ENCODE measurements at regions not wholly inside any gene's neighbourhood (a gene's known extent, or its start where the extent isn't known, plus 50 kb on each side); places are given as distances from the start of the nearest gene placed in this dataset.

GRCh38 chr20:57791178-57791962, 81.6 kb upstream of the PMEPA1 start:
- H3K4me3 Mint-ChIP-seq: no peak overlapping the region

GRCh38 chr20:57790176-57790575, 80.4 kb upstream of the PMEPA1 start:
- no peak overlapping the region for H3K4me3 Mint-ChIP-seq

More at GRCh38 chr20:57791178-57791962, 81.6 kb upstream of the PMEPA1 start:
- no peak for DNase-seq
- no peaks in the 10 kb centered on the region for H3K27me3 Mint-ChIP-seq
- H3K9me3 Mint-ChIP-seq: no peaks in the 10 kb centered on the region
- H3K4me1 Mint-ChIP-seq: no peaks in the 10 kb centered on the region
- H3K27ac Mint-ChIP-seq: no peak overlapping the region
- H3K36me3 Mint-ChIP-seq: no peaks in the 10 kb centered on the region

GRCh38 chr20:57788936-57789613, 79.3 kb upstream of the PMEPA1 start:
- Mint-ChIP-seq H3K36me3 (no peaks in the 10 kb centered on the region), H3K27me3 (no peaks in the 10 kb centered on the region), H3K9me3 (no peaks in the 10 kb centered on the region), H3K4me3 (no peak overlapping the region), H3K4me1 (no peaks in the 10 kb centered on the region), H3K27ac (no peak overlapping the region)
- DNase-seq: no peak

More at GRCh38 chr20:57790176-57790575, 80.4 kb upstream of the PMEPA1 start:
- H3K9me3 Mint-ChIP-seq: no peaks in the 10 kb centered on the region
- H3K4me1 Mint-ChIP-seq: no peaks in the 10 kb centered on the region
- no peak overlapping the region for H3K27ac Mint-ChIP-seq
- DNase-seq: no peak
- H3K36me3 Mint-ChIP-seq: no peaks in the 10 kb centered on the region
- no peaks in the 10 kb centered on the region for H3K27me3 Mint-ChIP-seq

GRCh38 chr20:57787990-57788781, 78.4 kb upstream of the PMEPA1 start:
- H3K36me3 Mint-ChIP-seq: no peaks in the 10 kb centered on the region
- no peaks in the 10 kb centered on the region for H3K27me3 Mint-ChIP-seq
- H3K9me3 Mint-ChIP-seq: no peaks in the 10 kb centered on the region
- H3K27ac Mint-ChIP-seq: no peak overlapping the region
- no peaks in the 10 kb centered on the region for H3K4me1 Mint-ChIP-seq
- H3K4me3 Mint-ChIP-seq: no peak overlapping the region
- no peak for DNase-seq

GRCh38 chr20:57787151-57787989, 77.6 kb upstream of the PMEPA1 start:
- H3K27ac Mint-ChIP-seq: no peak overlapping the region
- H3K27me3 Mint-ChIP-seq: no peaks in the 10 kb centered on the region
- no peak overlapping the region for H3K4me3 Mint-ChIP-seq
- no peaks in the 10 kb centered on the region for H3K4me1 Mint-ChIP-seq
- no peaks in the 10 kb centered on the region for H3K36me3 Mint-ChIP-seq
- no peaks in the 10 kb centered on the region for H3K9me3 Mint-ChIP-seq
- no peak for DNase-seq

- H3K4me1 Mint-ChIP-seq: no peaks in the 10 kb centered on the region
- H3K36me3 Mint-ChIP-seq: no peaks in the 10 kb centered on the region
- no peak overlapping the region for H3K27ac Mint-ChIP-seq
- H3K4me3 Mint-ChIP-seq: no peak overlapping the region
- H3K27me3 Mint-ChIP-seq: no peaks in the 10 kb centered on the region
- DNase-seq: no peak
- H3K9me3 Mint-ChIP-seq: no peaks in the 10 kb centered on the region
These were observed 76.6 kb upstream of the PMEPA1 start for GRCh38 chr20:57786304-57786932.

GRCh38 chr20:57785720-57786119, 75.9 kb upstream of the PMEPA1 start:
- no peak overlapping the region for H3K4me3 Mint-ChIP-seq
- no peaks in the 10 kb centered on the region for H3K4me1 Mint-ChIP-seq
- no peaks in the 10 kb centered on the region for H3K27me3 Mint-ChIP-seq
- no peaks in the 10 kb centered on the region for H3K9me3 Mint-ChIP-seq
- no peak for DNase-seq
- no peaks in the 10 kb centered on the region for H3K36me3 Mint-ChIP-seq
- no peak overlapping the region for H3K27ac Mint-ChIP-seq

- H3K9me3 Mint-ChIP-seq: no peaks in the 10 kb centered on the region
- H3K27me3 Mint-ChIP-seq: no peaks in the 10 kb centered on the region
- no peak for DNase-seq
- H3K4me1 Mint-ChIP-seq: no peaks in the 10 kb centered on the region
- H3K4me3 Mint-ChIP-seq: no peak overlapping the region
- H3K36me3 Mint-ChIP-seq: no peaks in the 10 kb centered on the region
- H3K27ac Mint-ChIP-seq: no peak overlapping the region
These were observed 75.2 kb upstream of the PMEPA1 start for GRCh38 chr20:57785061-57785460.

GRCh38 chr20:57783956-57784837, 74.4 kb upstream of the PMEPA1 start:
- Mint-ChIP-seq H3K27ac (no peak overlapping the region), H3K36me3 (no peaks in the 10 kb centered on the region), H3K4me3 (no peak overlapping the region), H3K27me3 (no peaks in the 10 kb centered on the region), H3K4me1 (no peaks in the 10 kb centered on the region), H3K9me3 (no peaks in the 10 kb centered on the region)
- DNase-seq: no peak

GRCh38 chr20:57783196-57783595, 73.4 kb upstream of the PMEPA1 start:
- no peak overlapping the region for H3K4me3 Mint-ChIP-seq
- no peak for DNase-seq
- H3K9me3 Mint-ChIP-seq: no peaks in the 10 kb centered on the region
- no peaks in the 10 kb centered on the region for H3K4me1 Mint-ChIP-seq
- no peaks in the 10 kb centered on the region for H3K27me3 Mint-ChIP-seq
- no peaks in the 10 kb centered on the region for H3K36me3 Mint-ChIP-seq
- no peak overlapping the region for H3K27ac Mint-ChIP-seq

GRCh38 chr20:57782631-57783041, 72.8 kb upstream of the PMEPA1 start:
- Mint-ChIP-seq H3K27ac (no peak overlapping the region), H3K4me1 (no peaks in the 10 kb centered on the region), H3K9me3 (no peaks in the 10 kb centered on the region), H3K4me3 (no peak overlapping the region), H3K27me3 (no peaks in the 10 kb centered on the region), H3K36me3 (no peaks in the 10 kb centered on the region)
- DNase-seq: no peak

- H3K36me3 Mint-ChIP-seq: no peaks in the 10 kb centered on the region
- H3K27ac Mint-ChIP-seq: no peak overlapping the region
- H3K9me3 Mint-ChIP-seq: no peaks in the 10 kb centered on the region
- no peak overlapping the region for H3K4me3 Mint-ChIP-seq
- H3K27me3 Mint-ChIP-seq: no peaks in the 10 kb centered on the region
- H3K4me1 Mint-ChIP-seq: no peaks in the 10 kb centered on the region
- DNase-seq: no peak
These were observed 72.1 kb upstream of the PMEPA1 start for GRCh38 chr20:57781901-57782300.

- Mint-ChIP-seq H3K4me3 (no peak overlapping the region), H3K9me3 (no peaks in the 10 kb centered on the region), H3K27ac (no peak overlapping the region), H3K4me1 (no peaks in the 10 kb centered on the region), H3K36me3 (no peaks in the 10 kb centered on the region), H3K27me3 (no peaks in the 10 kb centered on the region)
- DNase-seq: no peak
These were observed 71.1 kb upstream of the PMEPA1 start for GRCh38 chr20:57780906-57781305.
